Fibroblast of skin of scalp (primary cell): ENCODE measurements at regions not wholly inside any gene's neighbourhood (a gene's known extent, or its start where the extent isn't known, plus 50 kb on each side); places are given as distances from the start of the nearest gene placed in this dataset.

Experiments used
- DNase-seq: peaks from one replicate; pipeline ENCODE4 v3.0.0-alpha.2; 2013

- DNase-seq: no peak
Observed at GRCh38 chr6:4403023-4403752, 267.8 kb upstream of the ECI2 start.

- peak; percentile 79 for DNase-seq
Observed at GRCh38 chr6:4402477-4402976, 267.2 kb upstream of the ECI2 start.

GRCh38 chr6:4401408-4402368 is 266.3 kb upstream of the ECI2 start:
- no peak for DNase-seq

GRCh38 chr6:4399656-4400055 is 264.3 kb upstream of the ECI2 start:
- no peak for DNase-seq

GRCh38 chr6:4398791-4399190 is 263.4 kb upstream of the ECI2 start:
- no peak for DNase-seq

- DNase-seq: no peak
Observed at GRCh38 chr6:4397307-4397706, 261.9 kb upstream of the ECI2 start.

- DNase-seq: no peak
Observed at GRCh38 chr6:4396044-4396443, 260.7 kb upstream of the ECI2 start.

GRCh38 chr6:4395386-4395785 is 260.0 kb upstream of the ECI2 start:
- no peak for DNase-seq

GRCh38 chr6:4394786-4395185 is 259.4 kb upstream of the ECI2 start:
- no peak for DNase-seq

- DNase-seq: peak; percentile 43
Observed at GRCh38 chr6:4388675-4389074, 253.3 kb upstream of the ECI2 start.

- DNase-seq: no peak
Observed at GRCh38 chr6:4384656-4385055, 249.3 kb upstream of the ECI2 start.

- DNase-seq: no peak
Observed at GRCh38 chr6:4383910-4384638, 248.7 kb upstream of the ECI2 start.

- peak; percentile 23 for DNase-seq
Observed at GRCh38 chr6:4382362-4382853, 247.0 kb upstream of the ECI2 start.

- DNase-seq: no peak
Observed at GRCh38 chr6:4381381-4381780, 246.0 kb upstream of the ECI2 start.

GRCh38 chr6:4380881-4381281 is 245.5 kb upstream of the ECI2 start:
- no peak for DNase-seq

GRCh38 chr6:4379958-4380357 is 244.6 kb upstream of the ECI2 start:
- no peak for DNase-seq

GRCh38 chr6:4378319-4378996 is 243.1 kb upstream of the ECI2 start:
- no peak for DNase-seq

GRCh38 chr6:4377603-4378002 is 242.2 kb upstream of the ECI2 start:
- DNase-seq: no peak

- no peak for DNase-seq
Observed at GRCh38 chr6:4374216-4374615, 238.8 kb upstream of the ECI2 start.

- no peak for DNase-seq
Observed at GRCh38 chr6:4372866-4373265, 237.5 kb upstream of the ECI2 start.

- peak; percentile 75 for DNase-seq
Observed at GRCh38 chr6:4371207-4371921, 236.0 kb upstream of the ECI2 start.
